DMS53 treated with DMSO at 0.1 percent for 48 hours (cell line): ENCODE measurements at regions not wholly inside any gene's neighbourhood (a gene's known extent, or its start where the extent isn't known, plus 50 kb on each side); places are given as distances from the start of the nearest gene placed in this dataset.

Experiments
- DNase-seq: peaks from one replicate; lab custom pipeline; 2025; ENCODE audit not compliant: unreplicated experiment; lab: John Stamatoyannopoulos, UW

GRCh38 chr5:125521289-125521688 is 774.9 kb upstream of the ZNF608 start:
- DNase-seq: no peak

- no peak for DNase-seq
Measured at GRCh38 chr5:125525356-125525755, 778.9 kb upstream of the ZNF608 start.

- no peak for DNase-seq
Measured at GRCh38 chr5:125526966-125527365, 780.5 kb upstream of the ZNF608 start.

GRCh38 chr5:125528881-125529280 is 782.4 kb upstream of the ZNF608 start:
- no peak for DNase-seq

- no peak for DNase-seq
Measured at GRCh38 chr5:125530833-125531615, 784.6 kb upstream of the ZNF608 start.

- DNase-seq: no peak
Measured at GRCh38 chr5:125536095-125536494, 789.7 kb upstream of the ZNF608 start.

- no peak for DNase-seq
Measured at GRCh38 chr5:125536582-125536981, 790.1 kb upstream of the ZNF608 start.

- DNase-seq: no peak
Measured at GRCh38 chr5:125537661-125538060, 791.2 kb upstream of the ZNF608 start.

- no peak for DNase-seq
Measured at GRCh38 chr5:125538469-125538868, 792.0 kb upstream of the ZNF608 start.

- DNase-seq: no peak
Measured at GRCh38 chr5:125541085-125541484, 794.6 kb upstream of the ZNF608 start.

GRCh38 chr5:125549322-125549911 is 803.0 kb upstream of the ZNF608 start:
- DNase-seq: no peak

- no peak for DNase-seq
Measured at GRCh38 chr5:125550274-125550673, 803.8 kb upstream of the ZNF608 start.

GRCh38 chr5:125551246-125551645 is 804.8 kb upstream of the ZNF608 start:
- DNase-seq: no peak

GRCh38 chr5:125551797-125552196 is 805.4 kb upstream of the ZNF608 start:
- DNase-seq: no peak

GRCh38 chr5:125552486-125552885 is 806.0 kb upstream of the ZNF608 start:
- no peak for DNase-seq

GRCh38 chr5:125554355-125554754 is 807.9 kb upstream of the ZNF608 start:
- DNase-seq: no peak

GRCh38 chr5:125555591-125555990 is 809.2 kb upstream of the ZNF608 start:
- no peak for DNase-seq

- DNase-seq: no peak
Measured at GRCh38 chr5:125558016-125558415, 811.6 kb upstream of the ZNF608 start.

- DNase-seq: no peak
Measured at GRCh38 chr5:125558466-125558865, 812.0 kb upstream of the ZNF608 start.

- DNase-seq: peak; percentile 39
Measured at GRCh38 chr5:125559296-125559695, 812.9 kb upstream of the ZNF608 start.

GRCh38 chr5:125560476-125561225 is 814.2 kb upstream of the ZNF608 start:
- DNase-seq: peak; percentile 58
